ENCODE measurements at regions not wholly inside any gene's neighbourhood (a gene's known extent, or its start where the extent isn't known, plus 50 kb on each side); places are given as distances from the start of the nearest gene placed in this dataset.
A peak's percentile ranks its signal among the peaks of the same experiment; 100 is the strongest.

- no peak for DNase-seq (ENCODE audit: low read depth)
- no peak overlapping the region for H3K4me3 ChIP-seq (ENCODE audit: low read length)
- no peak for TF ChIP-seq CTCF (conservative IDR thresholded peaks at IDR 0.05; ENCODE audit: low read length)
These were observed 226.5 kb downstream of the FOXO1 start for GRCh38 chr13:40439928-40440327.

GRCh38 chr13:40440990-40441820 lies 225.2 kb downstream of the FOXO1 start:
- no peak overlapping the region for H3K4me3 ChIP-seq (ENCODE audit: low read length)
- DNase-seq (ENCODE audit: low read depth), result peak; percentile 37
- TF ChIP-seq CTCF (conservative IDR thresholded peaks at IDR 0.05; ENCODE audit: low read length), result no peak

GRCh38 chr13:40442231-40442630 lies 224.2 kb downstream of the FOXO1 start:
- no peak overlapping the region for H3K4me3 ChIP-seq (ENCODE audit: low read length)
- TF ChIP-seq CTCF (conservative IDR thresholded peaks at IDR 0.05; ENCODE audit: low read length), result no peak
- no peak for DNase-seq (ENCODE audit: low read depth)

GRCh38 chr13:40442826-40443225 lies 223.6 kb downstream of the FOXO1 start:
- no peak for DNase-seq (ENCODE audit: low read depth)
- TF ChIP-seq CTCF (conservative IDR thresholded peaks at IDR 0.05; ENCODE audit: low read length), result no peak
- H3K4me3 ChIP-seq (ENCODE audit: low read length), result no peak overlapping the region

- DNase-seq (ENCODE audit: low read depth), result no peak
- no peak overlapping the region for H3K4me3 ChIP-seq (ENCODE audit: low read length)
- TF ChIP-seq CTCF (conservative IDR thresholded peaks at IDR 0.05; ENCODE audit: low read length), result no peak
These were observed 222.2 kb downstream of the FOXO1 start for GRCh38 chr13:40444241-40444640.

GRCh38 chr13:40445557-40445990 lies 220.9 kb downstream of the FOXO1 start:
- no peak for TF ChIP-seq CTCF (conservative IDR thresholded peaks at IDR 0.05; ENCODE audit: low read length)
- H3K4me3 ChIP-seq (ENCODE audit: low read length), result no peak overlapping the region
- no peak for DNase-seq (ENCODE audit: low read depth)

GRCh38 chr13:40446365-40446764 lies 220.1 kb downstream of the FOXO1 start:
- no peak for TF ChIP-seq CTCF (conservative IDR thresholded peaks at IDR 0.05; ENCODE audit: low read length)
- DNase-seq (ENCODE audit: low read depth), result peak; percentile 36
- H3K4me3 ChIP-seq (ENCODE audit: low read length), result no peak overlapping the region

All from AG10803 (cell line).